Activated CD4-positive, alpha-beta T cell treated with anti-CD3 and anti-CD28 coated beads, Interleukin-2, Interleukin-4, amounts not matched to agents 100 ng/mL and 50 ng/mL, durations not matched to agents 16 hours and 8 hours (primary cell): ENCODE measurements at regions not wholly inside any gene's neighbourhood (a gene's known extent, or its start where the extent isn't known, plus 50 kb on each side); places are given as distances from the start of the nearest gene placed in this dataset.

Source experiments
- DNase-seq: peaks from one replicate; pipeline ENCODE4 v3.0.0-alpha.2; 2020; ENCODE audit warnings: low spot score

DNA sequence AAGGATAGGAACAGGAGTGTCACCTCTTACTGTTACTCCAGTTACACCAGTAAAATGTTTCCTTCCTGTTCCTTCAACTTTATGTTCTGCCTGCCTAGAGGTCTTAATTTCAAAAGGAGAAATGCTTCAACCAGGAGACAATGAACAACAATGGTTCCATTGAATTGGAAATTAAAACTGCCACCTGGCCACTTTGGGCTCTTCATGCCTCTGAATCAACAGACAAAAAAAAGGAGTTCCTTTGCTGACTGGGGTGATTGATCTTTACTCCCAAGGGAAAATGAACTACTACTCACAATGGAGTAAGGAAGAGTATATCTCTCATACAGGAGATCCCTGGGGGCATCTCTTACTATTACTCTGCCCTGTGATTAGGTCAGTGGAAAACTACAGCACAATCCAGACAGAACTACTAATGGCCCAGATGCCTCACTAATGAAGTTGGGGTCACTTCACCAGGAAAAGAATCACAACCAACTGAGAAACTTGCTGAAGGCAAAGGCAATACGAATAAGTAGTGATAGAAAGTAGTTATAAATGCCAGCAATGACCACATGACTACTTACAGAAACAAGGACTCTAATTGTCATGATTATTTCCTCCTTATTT is 76.6 kb upstream of the PRDX6 start:
- no peak for DNase-seq

DNA sequence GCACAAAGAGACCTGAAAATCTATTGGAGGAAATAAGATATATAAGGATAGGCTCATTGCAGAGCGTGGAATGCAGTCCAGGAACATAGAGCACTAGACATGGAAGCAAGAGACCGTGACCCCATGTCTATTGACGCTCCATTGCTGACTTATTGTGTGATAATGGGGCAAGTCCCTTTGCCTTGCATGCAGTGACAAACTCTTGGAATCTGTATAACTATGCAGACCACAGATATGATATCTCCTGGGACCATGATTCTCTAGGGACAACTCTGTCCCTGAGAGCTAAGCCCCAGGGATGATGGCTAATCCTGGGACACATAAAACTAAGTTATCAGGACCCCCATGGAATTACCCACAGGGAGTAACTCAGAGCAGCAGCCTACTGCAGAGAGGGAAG is 73.1 kb upstream of the PRDX6 start:
- no peak for DNase-seq

- no peak for DNase-seq
These were observed 71.9 kb upstream of the PRDX6 start for GRCh38 chr1:173405281-173405680.

- DNase-seq: peak; percentile 32
These were observed 71.3 kb upstream of the PRDX6 start for GRCh38 chr1:173405834-173406233.

- DNase-seq: no peak
These were observed 70.3 kb upstream of the PRDX6 start for GRCh38 chr1:173406783-173407230.

GRCh38 chr1:173407846-173408245 is 69.3 kb upstream of the PRDX6 start:
- no peak for DNase-seq

- no peak for DNase-seq
These were observed 68.2 kb upstream of the PRDX6 start for GRCh38 chr1:173408886-173409285.

DNA sequence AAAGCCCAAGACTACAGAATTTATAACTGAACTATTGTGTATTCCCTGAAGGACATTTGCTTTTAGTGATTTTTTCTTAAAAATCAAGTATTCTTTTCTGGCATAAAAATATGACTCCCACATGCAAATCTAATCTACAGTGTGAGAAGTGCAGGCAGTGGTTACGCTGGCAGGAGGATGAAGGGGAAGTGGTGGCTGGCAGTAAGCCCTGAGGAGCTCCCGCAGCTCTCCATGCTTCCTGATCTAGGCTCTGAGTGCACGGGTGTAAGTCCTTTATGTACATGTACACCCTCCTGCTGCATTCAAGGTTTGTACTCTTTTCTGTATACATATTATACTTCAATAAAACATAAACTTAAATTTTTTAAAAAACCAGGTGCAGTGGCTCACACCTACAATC is 67.5 kb upstream of the PRDX6 start:
- no peak for DNase-seq

GRCh38 chr1:173410133-173410793 is 66.9 kb upstream of the PRDX6 start:
- peak; percentile 32 for DNase-seq

DNA sequence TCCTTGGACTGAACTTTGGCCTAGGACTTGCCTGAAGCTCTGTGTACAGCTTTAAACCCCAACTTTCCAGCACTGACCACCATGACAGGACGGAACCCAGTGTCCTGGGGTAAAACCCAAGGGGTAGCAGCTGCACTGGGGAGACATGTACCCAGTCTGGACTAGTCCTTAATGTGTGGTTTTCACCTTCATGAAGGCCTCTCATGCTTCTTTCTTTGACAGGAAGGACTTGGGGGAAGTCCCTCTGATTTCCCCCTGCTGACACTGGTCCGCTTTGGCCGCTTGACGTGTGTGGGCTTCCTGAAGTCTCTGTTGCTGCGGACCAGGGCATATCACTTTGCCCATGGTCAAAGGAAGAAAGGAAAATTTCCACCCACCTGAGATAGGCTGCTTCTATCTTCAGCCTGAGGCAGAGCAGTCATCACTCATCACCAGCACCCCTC is 66.3 kb upstream of the PRDX6 start:
- DNase-seq: peak; percentile 19

DNA sequence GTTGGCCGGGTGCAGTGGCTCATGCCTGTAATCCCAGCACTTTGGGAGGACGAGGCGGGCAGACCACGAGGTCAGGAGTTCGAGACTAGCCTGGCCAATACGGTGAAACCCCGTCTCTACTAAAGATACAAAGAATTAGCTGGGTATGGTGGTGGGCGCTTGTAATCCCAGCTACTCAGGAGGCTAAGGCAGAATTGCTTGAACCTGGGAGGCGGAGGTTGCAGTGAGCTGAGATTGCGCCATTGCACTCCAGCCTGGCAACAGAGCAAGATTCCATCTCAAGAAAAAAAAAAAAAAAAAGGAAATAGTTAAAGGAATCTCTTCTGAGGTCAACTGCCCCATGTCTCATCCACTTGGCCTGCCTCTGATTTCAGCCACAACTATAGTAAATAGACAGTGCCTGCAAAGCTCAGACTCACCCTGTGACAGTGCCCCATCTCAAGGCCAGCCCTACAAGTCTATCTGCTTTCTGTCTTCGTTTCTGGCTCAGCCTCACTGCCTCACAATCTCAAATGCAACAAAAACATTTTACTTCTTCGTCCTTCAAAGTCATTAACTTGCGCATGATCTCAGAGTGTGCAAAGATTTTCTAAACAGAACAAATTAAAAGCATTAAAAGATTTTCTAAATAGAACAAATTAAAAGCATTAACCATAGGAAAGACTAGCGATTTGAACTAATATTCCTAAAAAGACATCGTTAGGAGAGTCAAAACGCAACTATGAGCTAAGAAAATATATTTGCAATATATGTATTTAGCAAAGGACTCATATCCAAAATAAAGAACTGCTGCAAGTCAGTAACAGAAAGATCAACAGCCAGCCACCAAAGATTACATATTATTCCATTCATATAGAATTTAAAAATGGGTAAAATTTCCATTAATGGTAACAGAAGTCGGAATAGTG is 65.0 kb upstream of the PRDX6 start:
- DNase-seq: no peak

DNA sequence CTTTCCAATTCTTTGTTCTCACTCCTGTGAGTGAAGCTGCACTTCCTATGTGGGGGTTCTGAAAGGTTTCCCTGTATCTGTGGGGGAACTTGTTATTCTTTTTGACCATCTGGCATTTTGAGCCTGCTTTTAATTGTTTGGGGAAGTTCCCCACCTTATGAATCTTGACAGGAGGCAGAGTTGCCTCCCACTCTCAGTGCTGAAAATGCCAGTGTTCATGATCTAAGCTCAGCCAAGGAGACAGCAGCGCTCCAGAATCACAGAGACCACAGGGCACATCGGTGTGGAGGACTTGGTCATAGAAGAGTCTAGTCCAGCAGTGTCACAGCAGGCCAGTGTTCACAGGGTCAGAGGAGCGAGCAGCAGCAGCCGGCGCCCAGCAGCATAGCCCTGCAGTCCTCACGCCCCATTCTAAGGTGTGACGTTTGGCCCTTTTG is 63.8 kb upstream of the PRDX6 start:
- no peak for DNase-seq

GRCh38 chr1:173414136-173414535 is 63.0 kb upstream of the PRDX6 start:
- DNase-seq: no peak

DNA sequence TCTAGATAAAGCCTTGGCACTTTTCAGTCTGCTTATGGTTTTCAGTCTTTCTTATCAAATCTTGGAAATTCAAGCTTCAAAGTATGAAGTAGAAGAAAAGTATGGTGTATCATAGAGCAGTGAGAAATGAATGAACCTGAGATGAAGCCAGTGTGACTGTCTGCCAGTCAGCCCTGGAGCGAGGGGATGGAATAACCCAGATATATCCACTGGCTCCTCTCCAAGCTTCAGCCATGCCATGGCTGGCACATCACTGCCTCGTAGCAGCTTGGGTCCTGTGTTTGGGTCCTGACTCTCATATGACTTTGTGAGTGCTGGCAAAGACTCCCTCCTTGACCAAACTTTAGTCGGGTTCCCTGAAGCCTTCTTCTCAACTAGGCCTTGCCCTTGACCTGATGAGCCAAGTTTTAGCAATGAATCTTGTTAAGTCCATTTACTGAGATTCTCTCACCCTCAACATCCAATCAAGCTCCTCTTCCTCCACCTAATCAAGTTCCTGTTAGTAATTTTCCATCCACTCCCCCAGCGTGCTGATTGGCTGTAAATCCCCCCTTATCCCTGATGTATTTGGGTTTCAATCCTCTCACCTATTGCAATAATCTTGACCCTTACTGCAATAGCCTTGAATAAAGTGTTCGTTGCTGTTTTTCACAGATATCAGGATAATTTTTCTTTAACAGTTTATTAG is 62.5 kb upstream of the PRDX6 start:
- no peak for DNase-seq

DNA sequence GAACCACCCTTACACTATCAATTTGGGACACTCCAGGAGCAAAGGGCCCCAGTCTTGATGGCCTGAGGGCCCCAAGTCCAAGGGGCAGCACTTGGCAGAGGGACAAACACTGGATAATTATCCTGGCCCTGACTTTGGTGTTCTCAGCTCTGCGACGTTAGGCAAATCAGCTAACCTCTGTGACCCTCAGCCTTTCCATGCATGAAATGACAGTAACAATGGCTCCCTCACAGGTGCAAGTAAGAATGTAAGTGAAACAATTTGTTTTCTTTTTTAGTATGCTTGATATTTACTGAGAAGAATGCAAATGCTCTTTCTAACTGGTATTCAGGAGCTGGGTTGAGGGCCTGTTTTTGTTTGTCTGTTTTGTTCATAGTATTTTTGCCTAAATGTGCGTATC is 61.6 kb upstream of the PRDX6 start:
- DNase-seq: no peak

- no peak for DNase-seq
These were observed 61.2 kb upstream of the PRDX6 start for GRCh38 chr1:173415905-173416450.

DNA sequence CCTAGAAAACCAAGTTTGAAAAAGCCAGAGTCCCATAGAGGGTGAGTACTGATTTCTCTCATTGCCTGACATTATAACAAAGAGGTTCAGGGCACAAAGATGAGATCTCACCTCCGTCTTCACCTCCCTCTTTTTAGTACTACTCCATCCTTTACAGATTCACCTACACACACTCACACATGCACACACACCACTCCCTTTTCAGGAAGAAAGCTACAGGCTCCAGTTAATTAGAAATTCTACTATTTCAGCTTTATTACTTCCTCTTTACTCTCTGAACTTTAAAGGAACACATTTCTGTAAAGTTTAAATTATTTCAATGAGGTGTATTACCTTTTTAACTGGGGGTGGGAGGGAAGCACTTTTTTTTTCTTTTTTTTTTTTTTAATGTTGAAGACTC is 59.6 kb upstream of the PRDX6 start:
- no peak for DNase-seq

GRCh38 chr1:173418107-173418985 is 58.8 kb upstream of the PRDX6 start:
- DNase-seq: no peak

DNA sequence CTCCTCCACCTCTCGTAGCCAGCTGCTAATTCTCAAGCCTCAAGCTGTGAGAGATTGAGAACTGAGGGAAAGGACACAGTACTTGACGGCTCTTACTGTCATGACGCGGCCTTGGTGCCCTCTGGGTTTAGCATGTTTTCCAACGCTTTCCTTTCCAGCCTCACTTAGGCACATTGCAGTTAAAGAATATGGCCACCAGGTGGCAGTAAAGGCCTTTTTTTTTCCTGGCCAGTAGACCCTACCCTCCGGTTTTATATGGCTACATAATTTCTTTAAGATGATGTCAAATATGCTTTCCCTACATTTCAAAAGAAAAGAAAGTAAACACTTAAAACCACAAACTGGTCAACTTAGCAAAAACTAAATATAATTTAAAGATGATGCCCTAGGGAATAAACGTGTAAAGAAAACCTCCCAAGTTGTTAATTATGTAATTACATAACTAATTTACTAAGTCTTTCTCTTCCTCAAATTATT is 56.8 kb upstream of the PRDX6 start:
- peak; percentile 64 for DNase-seq

- DNase-seq: no peak
These were observed 55.8 kb upstream of the PRDX6 start for GRCh38 chr1:173421286-173421685.

DNA sequence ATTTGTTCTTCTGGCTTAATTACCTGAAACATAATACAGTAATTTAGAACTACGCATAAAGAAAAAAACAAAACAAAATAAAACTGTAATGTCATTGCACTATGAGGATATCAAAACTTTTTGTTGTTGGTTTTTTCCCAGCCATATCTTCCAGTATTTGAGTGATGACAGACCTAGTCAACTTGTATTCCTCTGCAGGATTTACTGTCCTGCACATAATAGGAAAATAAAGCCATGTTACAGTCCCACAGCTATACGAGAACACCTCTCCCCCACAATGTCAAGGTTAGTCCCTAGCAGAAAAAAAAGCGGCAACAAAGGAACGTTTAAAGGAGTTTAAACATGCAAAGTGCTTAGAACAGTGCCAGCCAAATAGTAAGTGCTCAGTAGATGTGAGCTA is 55.3 kb upstream of the PRDX6 start:
- DNase-seq: no peak
